C1 segment of cervical spinal cord (tissue), 14 donors: ENCODE measurements at regions not wholly inside any gene's neighbourhood (a gene's known extent, or its start where the extent isn't known, plus 50 kb on each side); places are given as distances from the start of the nearest gene placed in this dataset.
A peak's percentile ranks its signal among the peaks of the same experiment; 100 is the strongest.
"Not testable (repeated sequence)": the region's sequence is repeated elsewhere in the genome, so short reads cannot be mapped to it uniquely, and the experiment has no call there.

Experiments
- DNase-seq, 14 donors: peaks; one replicate each; lab custom pipeline; 2025; lab: John Stamatoyannopoulos, UW

GRCh38 chr22:48309115-48309705 lies 1518.5 kb downstream of the BRD1 start:
- DNase-seq: no peak

DNA sequence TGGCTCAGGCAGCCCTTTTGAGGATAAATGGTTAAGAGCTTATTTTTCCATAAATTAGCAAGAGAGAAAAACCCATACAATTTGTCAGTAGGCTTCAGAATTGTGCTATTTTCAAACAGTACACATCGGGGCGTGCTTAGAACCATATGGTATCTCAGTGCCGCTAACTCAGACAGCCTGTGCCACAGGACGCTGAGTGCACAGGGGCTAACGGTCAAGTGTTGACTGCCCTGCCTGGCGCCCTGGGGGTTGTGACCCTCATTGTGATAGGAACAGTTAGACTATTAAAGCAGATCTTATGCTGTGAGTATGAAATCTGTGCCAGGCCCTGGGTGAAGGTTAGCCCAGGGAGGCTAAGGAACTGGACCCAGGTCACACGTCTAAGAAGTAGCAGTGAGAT lies 1519.7 kb downstream of the BRD1 start:
- no peak for DNase-seq

- DNase-seq: no peak
Measured at GRCh38 chr22:48306785-48307510, 1520.7 kb downstream of the BRD1 start.

DNA sequence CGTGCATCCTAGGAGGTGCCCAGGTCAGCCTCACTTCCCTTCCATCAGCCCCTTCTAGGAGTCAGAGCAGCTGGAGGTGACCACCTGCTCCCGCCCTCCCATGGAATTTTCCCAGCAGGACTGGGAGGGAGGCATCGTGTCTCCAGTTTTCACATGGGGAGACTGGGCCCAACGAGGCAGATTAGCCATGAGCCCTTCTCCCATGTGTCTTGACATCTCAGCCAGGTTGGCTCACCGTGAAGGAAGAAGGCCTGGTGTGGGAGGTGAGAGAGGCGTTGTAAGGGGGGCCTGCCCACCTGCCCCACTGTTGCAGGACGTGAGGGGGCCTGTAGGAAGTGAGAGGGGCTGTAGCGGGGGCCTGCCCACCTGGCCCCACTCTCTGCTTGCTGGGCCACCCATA lies 1521.4 kb downstream of the BRD1 start:
- DNase-seq: no peak

DNA sequence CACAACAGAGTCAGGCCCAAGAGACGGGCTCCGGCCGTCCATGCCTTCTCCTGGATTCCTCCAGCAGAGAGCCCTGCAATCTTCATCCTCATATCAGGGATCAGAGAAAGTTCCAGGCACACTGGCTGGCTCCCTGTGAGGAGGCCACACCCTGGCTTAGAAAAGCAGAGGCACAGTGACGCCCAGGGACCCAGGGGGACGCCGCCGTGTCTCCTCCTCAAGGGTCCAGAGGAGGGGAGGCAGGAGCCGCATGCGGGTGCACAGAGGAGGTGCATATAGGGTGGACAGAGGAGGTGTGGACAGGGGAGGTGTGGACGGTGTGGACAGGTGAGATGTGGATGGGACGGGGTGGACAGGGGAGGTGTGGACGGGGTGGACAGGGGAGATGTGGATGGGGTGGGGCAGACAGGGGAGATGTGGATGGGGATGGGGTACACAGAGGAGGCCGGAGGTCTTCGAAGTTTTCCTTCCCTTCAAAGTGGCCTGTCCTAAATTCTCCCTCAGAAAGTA lies 1521.9 kb downstream of the BRD1 start:
- no peak for DNase-seq

DNA sequence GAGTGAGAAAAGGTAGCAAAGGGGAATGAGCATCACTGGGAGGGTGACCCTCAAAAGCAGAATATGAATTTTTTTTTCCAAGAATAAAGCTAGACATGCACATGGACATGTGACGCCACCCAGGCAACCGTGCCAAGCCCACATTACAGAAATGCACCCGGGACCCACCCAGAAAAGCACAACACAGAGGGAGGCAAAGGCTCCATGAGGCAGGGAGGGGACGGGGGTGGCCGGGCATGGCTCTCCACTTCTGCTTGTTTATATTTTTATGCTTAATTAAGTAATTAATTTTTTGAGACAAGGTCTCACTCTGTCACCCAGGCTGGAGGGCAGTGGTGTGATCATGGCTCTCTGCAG lies 1524.3 kb downstream of the BRD1 start:
- DNase-seq: no peak

DNA sequence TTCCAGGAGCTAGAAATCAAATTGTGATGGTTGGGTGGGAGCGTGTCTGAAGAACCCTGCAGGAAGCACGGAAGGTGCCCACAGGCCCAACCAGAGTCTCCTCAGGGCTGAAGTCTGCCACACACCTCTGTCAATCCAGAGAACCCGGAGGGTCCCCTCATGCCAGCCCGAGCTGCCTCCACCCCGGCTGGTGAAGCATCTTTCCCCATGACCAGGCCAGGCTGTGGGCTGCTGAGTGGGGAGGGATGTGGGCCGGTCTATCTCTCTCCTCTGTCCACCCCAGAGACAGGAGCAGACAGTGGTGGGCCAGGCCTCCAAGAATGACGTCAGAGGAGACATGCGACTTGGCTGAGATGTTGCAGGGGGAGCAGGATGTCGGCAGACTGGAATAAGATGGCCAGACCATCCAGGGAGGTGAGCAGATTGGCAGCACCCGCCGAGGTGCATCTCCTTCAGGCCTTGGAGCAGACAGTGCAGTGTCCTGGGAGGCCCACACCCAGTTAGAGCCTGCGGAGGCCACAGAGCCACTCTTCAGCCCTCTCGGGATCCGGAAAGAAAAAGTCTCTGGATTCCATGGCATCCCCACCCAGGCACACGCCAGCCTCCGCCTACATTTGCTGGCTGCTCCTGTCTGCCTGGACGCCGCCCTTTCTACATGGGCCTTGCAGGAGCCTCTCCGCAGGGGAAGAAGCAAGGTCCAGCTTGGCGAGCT lies 1524.9 kb downstream of the BRD1 start:
- no peak for DNase-seq

DNA sequence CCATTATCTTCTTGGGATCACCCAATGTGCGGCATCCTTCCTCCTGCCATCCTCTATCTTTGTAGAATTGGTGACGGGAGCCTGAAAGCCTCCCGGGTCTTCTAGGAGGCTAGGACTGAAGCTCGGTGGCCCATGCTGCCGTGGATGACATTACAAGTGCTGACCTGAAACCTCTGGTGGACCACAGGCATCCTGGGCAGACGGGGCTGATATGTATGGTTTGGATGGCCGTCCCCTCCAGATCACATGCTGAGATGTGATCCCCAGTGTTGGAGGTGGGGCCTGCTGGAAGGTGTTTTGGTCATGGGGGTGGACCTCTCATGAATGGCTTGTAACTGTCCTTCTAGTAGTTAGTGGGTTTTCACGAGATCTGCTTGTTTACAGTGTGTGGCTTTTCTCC lies 1525.8 kb downstream of the BRD1 start:
- DNase-seq: no peak

- no peak for DNase-seq
Measured at GRCh38 chr22:48301421-48301820, 1526.3 kb downstream of the BRD1 start.

- no peak for DNase-seq
Measured at GRCh38 chr22:48300877-48301276, 1526.8 kb downstream of the BRD1 start.

GRCh38 chr22:48299801-48300200 lies 1527.9 kb downstream of the BRD1 start:
- DNase-seq: peak in 1 of 14 donors; percentile 58

GRCh38 chr22:48299124-48299523 lies 1528.5 kb downstream of the BRD1 start:
- DNase-seq: no peak

GRCh38 chr22:48297296-48297695 lies 1530.4 kb downstream of the BRD1 start:
- DNase-seq: no peak

DNA sequence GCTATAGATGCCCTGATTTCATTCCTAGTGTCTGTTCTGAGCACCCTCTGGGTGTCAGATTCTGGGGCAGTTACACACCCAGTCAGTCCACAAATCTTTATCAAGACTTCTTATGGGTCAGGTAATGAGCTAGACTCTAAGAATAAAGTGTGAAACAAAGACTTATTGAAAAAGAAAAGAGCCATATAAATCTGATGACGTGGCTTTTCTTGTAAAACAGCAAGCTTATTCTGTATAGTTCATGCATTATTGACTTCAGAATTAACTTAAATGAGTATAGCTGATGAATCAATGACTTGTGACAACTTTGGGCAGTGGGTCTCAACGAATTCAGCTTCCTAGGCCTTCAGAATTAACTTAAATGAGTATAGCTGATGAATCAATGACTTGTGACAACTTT lies 1527.5 kb downstream of the TBC1D22A start:
- not testable (repeated sequence) for DNase-seq

GRCh38 chr22:48288376-48288940 lies 1526.0 kb downstream of the TBC1D22A start:
- no peak for DNase-seq

GRCh38 chr22:48287031-48287430 lies 1524.6 kb downstream of the TBC1D22A start:
- DNase-seq: no peak

GRCh38 chr22:48284671-48285070 lies 1522.2 kb downstream of the TBC1D22A start:
- no peak for DNase-seq

DNA sequence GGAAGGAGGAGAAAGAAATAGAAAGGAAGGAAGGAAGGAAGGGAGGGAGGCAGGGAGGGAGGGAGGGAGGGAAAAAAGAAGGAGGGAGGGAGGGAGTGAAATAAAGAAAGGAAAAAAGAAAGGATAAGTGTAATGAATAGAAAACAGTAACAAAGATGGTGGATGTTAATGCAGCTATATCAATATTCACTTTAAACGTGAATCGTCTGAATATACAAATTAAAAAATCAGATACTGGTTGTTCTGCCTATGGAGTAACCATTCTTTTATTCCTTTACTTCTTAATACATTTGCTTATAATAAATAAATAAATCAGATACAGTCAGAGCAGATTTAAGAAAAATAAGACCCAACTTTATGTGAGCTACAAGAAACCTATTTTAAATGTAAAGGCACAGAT lies 1520.4 kb downstream of the TBC1D22A start:
- DNase-seq: no peak

GRCh38 chr22:48279461-48279756 lies 1517.0 kb downstream of the TBC1D22A start:
- DNase-seq: peak in 3 of 14 donors; percentile 18 to 94 (median 34)

GRCh38 chr22:48278620-48279460 lies 1516.4 kb downstream of the TBC1D22A start:
- DNase-seq: no peak

DNA sequence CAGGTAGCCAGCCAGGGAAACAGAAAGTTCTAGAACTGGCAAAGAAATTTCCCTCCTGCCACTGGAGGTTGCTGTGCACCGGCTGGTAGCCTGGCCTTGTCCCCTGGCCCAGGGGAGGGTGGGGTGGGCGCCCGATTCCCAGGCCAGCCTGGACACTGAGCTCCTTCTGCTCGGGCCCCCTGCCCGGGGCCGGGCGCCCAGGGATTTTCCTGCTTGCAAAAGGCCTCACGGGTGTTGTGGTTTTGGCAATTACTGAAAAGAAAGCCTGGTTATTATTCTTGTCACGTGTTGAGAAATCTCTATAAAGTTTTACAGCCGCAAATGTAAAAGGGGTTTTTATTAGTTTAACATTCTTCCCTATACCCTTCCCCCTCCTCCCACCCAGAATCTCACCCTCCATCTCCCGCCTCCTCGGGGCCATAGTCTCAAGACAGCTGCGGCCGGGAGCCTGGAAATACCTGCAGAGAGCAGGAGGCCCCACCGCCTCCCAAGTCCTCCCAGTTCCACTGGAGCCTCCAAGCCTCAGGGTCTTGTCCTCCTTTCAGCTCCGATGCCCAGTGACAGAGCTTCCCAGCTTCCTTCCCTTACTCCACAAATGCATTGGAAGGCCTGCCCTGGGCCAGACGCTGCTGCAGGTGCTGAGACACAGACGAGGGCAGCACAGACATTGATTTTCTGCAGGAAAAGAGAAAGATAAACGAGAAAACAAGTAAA lies 1515.6 kb downstream of the TBC1D22A start:
- DNase-seq: peak in 10 of 14 donors; percentile 7 to 83 (median 72)
